IMR-90 (cell line): ENCODE measurements at regions not wholly inside any gene's neighbourhood (a gene's known extent, or its start where the extent isn't known, plus 50 kb on each side); places are given as distances from the start of the nearest gene placed in this dataset.

Source experiments
- ATAC-seq: fragments of 200-7000 bp; cut with Tn5 transposase; 2 replicates; pipeline ENCODE4 v1.9.1; 2020; ENCODE audit warnings: low read depth, mild to moderate bottlenecking, moderate library complexity
- BruUV-seq: library from RNA; stranded (reverse); fragments of 400-500 nt; replicated peaks from 2 replicates; lab custom pipeline; 2021; lab: Mats Ljungman, UMichigan
- CTCF ChIA-PET: fragments of 300-600 bp; formaldehyde crosslinking; extraction: SDS; loops from one replicate; lab custom pipeline; 2021; ENCODE audit warnings: antibody characterized with exemption; lab: Yijun Ruan, JAX
- POLR2A ChIA-PET: fragments of 300-600 bp; sonication (Branson Sonifier 250); formaldehyde crosslinking; loops from one replicate; lab custom pipeline; 2022; ENCODE audit warnings: antibody characterized with exemption; ENCODE audit not compliant: unreplicated experiment; lab: Charles Lee
- DNase-seq: peaks from one replicate; pipeline ENCODE4 v3.0.0; 2013
- H2AFZ ChIP-seq: replicated peaks from 2 replicates; pipeline ENCODE3; 2013; ENCODE audit warnings: low read length, mild to moderate bottlenecking; ENCODE audit not compliant: poor library complexity
- H2AK5ac ChIP-seq: 2 replicates; pipeline ENCODE4 v1.6.1; 2013; ENCODE audit warnings: low read depth, low read length, inconsistent platforms
- H2AK9ac ChIP-seq: replicated peaks from 2 replicates; pipeline ENCODE3; 2013; ENCODE audit warnings: mild to moderate bottlenecking, low read depth, low read length, moderate library complexity; ENCODE audit not compliant: poor library complexity
- H2BK120ac ChIP-seq: 2 replicates; pipeline ENCODE4 v1.6.1; 2013; ENCODE audit warnings: low read depth, low read length, inconsistent platforms
- H2BK15ac ChIP-seq: 3 replicates; pipeline ENCODE4 v1.6.1; 2013; ENCODE audit warnings: low read depth, low read length, inconsistent platforms
- H2BK20ac ChIP-seq: 2 replicates; pipeline ENCODE4 v1.6.1; 2013; ENCODE audit warnings: low read depth, mild to moderate bottlenecking, inconsistent platforms, low read length, moderate library complexity
- H2BK5ac ChIP-seq: 2 replicates; pipeline ENCODE4 v1.6.1; 2013; ENCODE audit warnings: mild to moderate bottlenecking, low read depth, low read length, inconsistent platforms; ENCODE audit not compliant: poor library complexity, severe bottlenecking
- H3K14ac ChIP-seq: replicated peaks from 2 replicates; pipeline ENCODE4 v1.6.1; 2013; ENCODE audit warnings: low read depth, low read length, inconsistent platforms
- H3K18ac ChIP-seq: 2 replicates; pipeline ENCODE4 v1.6.1; 2013; ENCODE audit warnings: low read depth, low read length, control low read depth
- H3K23ac ChIP-seq: 2 replicates; pipeline ENCODE4 v1.6.1; 2013; ENCODE audit warnings: low read depth, low read length, inconsistent platforms
- H3K27ac ChIP-seq: 2 replicates; pipeline ENCODE4 v1.5.1; 2013; ENCODE audit warnings: mild to moderate bottlenecking, control low read depth, low read length; ENCODE audit not compliant: insufficient read depth
- H3K27me3 ChIP-seq: 2 replicates; pipeline ENCODE4 v1.6.1; 2013; ENCODE audit warnings: low read length; ENCODE audit not compliant: control insufficient read depth, insufficient read depth
- H3K36me3 ChIP-seq: 2 replicates; pipeline ENCODE4 v1.6.1; 2013; ENCODE audit warnings: low read length, mixed read lengths; ENCODE audit not compliant: control insufficient read depth, insufficient read depth
- H3K4ac ChIP-seq: 2 replicates; pipeline ENCODE4 v1.6.1; 2013; ENCODE audit warnings: low read depth, low read length, inconsistent platforms
- H3K4me1 ChIP-seq: 2 replicates; pipeline ENCODE4 v1.6.1; 2013; ENCODE audit warnings: low read length, mixed read lengths; ENCODE audit not compliant: control insufficient read depth, insufficient read depth
- H3K4me2 ChIP-seq: 2 replicates; pipeline ENCODE4 v1.6.1; 2013; ENCODE audit warnings: low read depth, mild to moderate bottlenecking, control low read depth, low read length, moderate library complexity
- H3K4me3 ChIP-seq: 2 replicates; pipeline ENCODE4 v1.5.1; 2013; ENCODE audit warnings: low read depth, mild to moderate bottlenecking, control low read depth, low read length, moderate library complexity; ENCODE audit not compliant: insufficient read depth
- H3K56ac ChIP-seq: 2 replicates; pipeline ENCODE4 v1.6.1; 2013; ENCODE audit warnings: low read length, inconsistent platforms; ENCODE audit not compliant: insufficient read depth; ENCODE audit errors: extremely low read depth
- H3K79me1 ChIP-seq, 2 experiments: 2 replicates each; pipeline ENCODE4 v1.6.1; 2013; ENCODE audit warnings: low read length in 2 of 2, inconsistent platforms in 1 of 2, low read depth in 1 of 2
- H3K9ac ChIP-seq: 2 replicates; pipeline ENCODE4 v1.6.1; 2013; ENCODE audit warnings: low read depth, low read length, control low read depth
- H3K9me1 ChIP-seq: 2 replicates; pipeline ENCODE4 v1.6.1; 2013; ENCODE audit warnings: low read length, inconsistent platforms; ENCODE audit not compliant: insufficient read depth
- H3K9me3 ChIP-seq: 2 replicates; pipeline ENCODE4 v1.6.1; 2013; ENCODE audit warnings: low read length; ENCODE audit not compliant: control insufficient read depth, insufficient read depth
- H4K20me1 ChIP-seq: 2 replicates; pipeline ENCODE4 v1.6.1; 2013; ENCODE audit warnings: low read length, inconsistent platforms; ENCODE audit not compliant: insufficient read depth
- H4K5ac ChIP-seq: 2 replicates; pipeline ENCODE4 v1.6.1; 2013; ENCODE audit warnings: mild to moderate bottlenecking, low read depth, low read length, control low read depth
- H4K8ac ChIP-seq, 2 experiments: 2 replicates each; pipeline ENCODE4 v1.6.1; 2013; ENCODE audit warnings: low read depth in 2 of 2, low read length in 2 of 2, control low read depth in 1 of 2, inconsistent platforms in 1 of 2
- H4K91ac ChIP-seq: 2 replicates; pipeline ENCODE4 v1.6.1; 2013; ENCODE audit warnings: low read depth, low read length, inconsistent platforms; ENCODE audit not compliant: insufficient read depth
- CHD1 ChIP-seq: IDR thresholded peaks from 2 replicates; pipeline ENCODE4 v1.6.1; 2012; ENCODE audit warnings: low read depth, low read length, improper control_type of control experiment
- MAFK ChIP-seq: IDR thresholded peaks from 2 replicates; pipeline ENCODE4 v1.6.1; 2012; ENCODE audit warnings: low read depth, low read length, improper control_type of control experiment
- MXI1 ChIP-seq: IDR thresholded peaks from 2 replicates; pipeline ENCODE4 v1.6.1; 2012; ENCODE audit warnings: low read depth, mild to moderate bottlenecking, low read length, moderate library complexity, borderline replicate concordance
- NFE2L2 ChIP-seq: fragments of 150-350 bp; IDR thresholded peaks from 2 replicates; pipeline ENCODE4 v1.6.1; 2016; ENCODE audit warnings: low read depth, mild to moderate bottlenecking, low read length
- RCOR1 ChIP-seq: IDR thresholded peaks from 2 replicates; pipeline ENCODE4 v1.6.1; 2012; ENCODE audit warnings: mild to moderate bottlenecking, low read length, improper control_type of control experiment; ENCODE audit not compliant: insufficient replicate concordance
- WGBS, 2 experiments: methylation state at CpG; one replicate each; pipeline versions ENCODE4 v1.1.5 to v1.1.7; 2013; ENCODE audit warnings: missing lambda C conversion rate in 2 of 2; ENCODE audit not compliant: insufficient read length in 1 of 2; ENCODE audit errors: extremely low coverage in 2 of 2; 5-methylcytosine and 5-hydroxymethylcytosine counted together
- dilution Hi-C: fragments of 300-500 bp; cut with HindIII; formaldehyde crosslinking; loops from one replicate; pipeline ENCODE4 v1.14.3; 2018; ENCODE audit warnings: low sequenced_read_pairs; ENCODE audit not compliant: unreplicated experiment
- in situ Hi-C: fragments of 300-500 bp; cut with MboI; formaldehyde crosslinking; loops from 3 replicates; pipeline ENCODE4 v1.14.3; 2019; ENCODE audit warnings: low sequenced_read_pairs, inconsistent platforms, mixed read lengths
- intact Hi-C: fragments of 100-400 bp; cut with micrococcal nuclease; formaldehyde crosslinking; loops from 2 replicates; pipeline ENCODE4 v1.10.0; 2022

GRCh38 chr7:137151690-137152052 lies 191.9 kb downstream of the PTN start:
- Histone ChIP-seq H3K14ac (no peak overlapping the region), H2AK9ac (no peak overlapping the region), H2AFZ (no peak overlapping the region), H2BK15ac (peak overlapping the region; percentile 3; the same call in 1 of the 3 replicates), H2AK5ac (no peak overlapping the region; the same call in 1 of the 2 replicates), H3K4me3 (no peak overlapping the region), H3K4ac (peak overlapping the region; percentile 91; the same call in 1 of the 2 replicates), H3K4me1 (peaks cover 20% of the 10 kb centered on the region), H3K18ac (peak overlapping the region; percentile 55), H2BK120ac (peak overlapping the region; percentile 98), H3K9me1 (peaks cover 11% of the 10 kb centered on the region), H3K27ac (peak overlapping the region; percentile 78; the same call in 1 of the 2 replicates), H3K27me3 (no peaks in the 10 kb centered on the region), H3K36me3 (no peaks in the 10 kb centered on the region), H3K79me1 (peaks cover 3 to 12% of the 10 kb centered on the region in 2 experiments; a peak in 2 of 4 replicates), H4K20me1 (no peaks in the 10 kb centered on the region), H3K4me2 (no peak overlapping the region), H4K91ac (peak overlapping the region; percentile 86; the same call in 1 of the 2 replicates), H2BK5ac (peak overlapping the region; percentile 97), H3K9me3 (peaks cover 1% of the 10 kb centered on the region), H3K23ac (no peak overlapping the region; the same call in 1 of the 2 replicates), H4K5ac (peak overlapping the region; percentile 27; the same call in 1 of the 2 replicates), H3K56ac (peak overlapping the region; percentile 79; the same call in 1 of the 2 replicates), H2BK20ac (peak overlapping the region; percentile 99), H3K9ac (no peak overlapping the region), H4K8ac (peak overlapping the region; percentile 19 to 94; a peak in 3 of 4 replicates)
- CTCF ChIA-PET: interaction anchor here (0.6 kb wide), 2 partner anchors 28 to 298 kb away, joined by 3 read pairs; no protein-coding TSS in a partner anchor
- in situ Hi-C loops: no loop called here
- no CpG with 5 or more reads among the region's 2 CpGs for WGBS, 2 experiments
- no peak for TF ChIP-seq RCOR1
- no peak for TF ChIP-seq MAFK
- no peak for TF ChIP-seq CHD1
- no peak for TF ChIP-seq NFE2L2
- TF ChIP-seq MXI1: no peak
- BruUV-seq: no TSS peak
- intact Hi-C loops: no loop called here
- DNase-seq: no peak
- POLR2A ChIA-PET: no interaction called here
- no peak for ATAC-seq
- dilution Hi-C loops: no loop called here
